ENCODE measurements at regions not wholly inside any gene's neighbourhood (a gene's known extent, or its start where the extent isn't known, plus 50 kb on each side); places are given as distances from the start of the nearest gene placed in this dataset.
"Not testable (repeated sequence)": the region's sequence is repeated elsewhere in the genome, so short reads cannot be mapped to it uniquely, and the experiment has no call there.

DNA sequence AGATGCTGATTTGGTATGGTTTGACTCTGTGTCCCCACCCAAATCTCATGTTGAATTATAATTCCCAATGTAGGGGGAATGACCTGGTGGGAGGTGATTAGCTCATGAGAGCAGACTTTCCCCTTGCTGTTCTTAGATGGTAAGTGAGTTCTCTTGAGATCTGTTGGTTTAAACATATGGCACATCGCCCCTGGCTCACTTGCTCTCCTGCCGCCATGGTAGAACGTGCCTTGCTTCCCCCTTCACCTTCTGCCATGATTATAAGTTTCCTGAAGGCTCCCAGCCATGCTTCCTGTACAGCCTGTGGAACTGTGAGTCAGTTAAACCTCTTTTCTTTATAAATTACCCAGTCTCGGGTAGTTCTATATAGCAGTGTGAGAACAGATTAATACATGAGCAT is 2930.2 kb upstream of the OR11H1 start:
- TF ChIP-seq CTCF (conservative IDR thresholded peaks at IDR 0.05; ENCODE audit: low read depth, low read length); EZH2 (IDR thresholded peaks at IDR 0.05; ENCODE audit: borderline replicate concordance, low read depth, low read length, poor library complexity, severe bottlenecking): not testable (repeated sequence)
